ENCODE measurements at regions not wholly inside any gene's neighbourhood (a gene's known extent, or its start where the extent isn't known, plus 50 kb on each side); places are given as distances from the start of the nearest gene placed in this dataset.

GRCh38 chr9:120202856-120203654 is 376.9 kb downstream of the CDK5RAP2 start:
- Mint-ChIP-seq H3K4me3 (ENCODE audit: unreplicated experiment) (no peak overlapping the region), H3K27ac (ENCODE audit: unreplicated experiment) (no peak overlapping the region), H3K4me1 (ENCODE audit: low read depth, unreplicated experiment) (no peaks in the 10 kb centered on the region), H3K27me3 (ENCODE audit: insufficient read depth, unreplicated experiment) (no peaks in the 10 kb centered on the region), H3K36me3 (ENCODE audit: insufficient read depth, unreplicated experiment) (no peaks in the 10 kb centered on the region), H3K9me3 (ENCODE audit: unreplicated experiment) (no peaks in the 10 kb centered on the region)
- H3K4me1 ChIP-seq, result no peaks in the 10 kb centered on the region
- DNase-seq, result no peak
- TF ChIP-seq, protein P1, sequence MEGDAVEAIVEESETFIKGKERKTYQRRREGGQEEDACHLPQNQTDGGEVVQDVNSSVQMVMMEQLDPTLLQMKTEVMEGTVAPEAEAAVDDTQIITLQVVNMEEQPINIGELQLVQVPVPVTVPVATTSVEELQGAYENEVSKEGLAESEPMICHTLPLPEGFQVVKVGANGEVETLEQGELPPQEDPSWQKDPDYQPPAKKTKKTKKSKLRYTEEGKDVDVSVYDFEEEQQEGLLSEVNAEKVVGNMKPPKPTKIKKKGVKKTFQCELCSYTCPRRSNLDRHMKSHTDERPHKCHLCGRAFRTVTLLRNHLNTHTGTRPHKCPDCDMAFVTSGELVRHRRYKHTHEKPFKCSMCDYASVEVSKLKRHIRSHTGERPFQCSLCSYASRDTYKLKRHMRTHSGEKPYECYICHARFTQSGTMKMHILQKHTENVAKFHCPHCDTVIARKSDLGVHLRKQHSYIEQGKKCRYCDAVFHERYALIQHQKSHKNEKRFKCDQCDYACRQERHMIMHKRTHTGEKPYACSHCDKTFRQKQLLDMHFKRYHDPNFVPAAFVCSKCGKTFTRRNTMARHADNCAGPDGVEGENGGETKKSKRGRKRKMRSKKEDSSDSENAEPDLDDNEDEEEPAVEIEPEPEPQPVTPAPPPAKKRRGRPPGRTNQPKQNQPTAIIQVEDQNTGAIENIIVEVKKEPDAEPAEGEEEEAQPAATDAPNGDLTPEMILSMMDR (IDR thresholded peaks at IDR 0.05; ENCODE audit: insufficient read depth in 1 of 2, low read depth in 1 of 2, low read length in 1 of 2, severe bottlenecking in 1 of 2, unreplicated experiment in 1 of 2), result no peak
- H3K27me3 ChIP-seq (replicated peaks; ENCODE audit: control insufficient read depth, insufficient read depth, low read length), result no peaks in the 10 kb centered on the region
- POLR2A ChIA-PET, result no interaction called here
- no TSS peak for BruUV-seq (replicated peaks)
- H3K4me3 ChIP-seq (ENCODE audit: low read depth, low read length), result no peak overlapping the region
- intact Hi-C loops (cut with micrococcal nuclease; ENCODE audit: unreplicated experiment), result no loop called here
- CTCF ChIA-PET, result no interaction called here
- no peaks in the 10 kb centered on the region for H3K9me3 ChIP-seq
- H3K36me3 ChIP-seq (ENCODE audit: control insufficient read depth, insufficient read depth, low read length), result no peaks in the 10 kb centered on the region

DNA sequence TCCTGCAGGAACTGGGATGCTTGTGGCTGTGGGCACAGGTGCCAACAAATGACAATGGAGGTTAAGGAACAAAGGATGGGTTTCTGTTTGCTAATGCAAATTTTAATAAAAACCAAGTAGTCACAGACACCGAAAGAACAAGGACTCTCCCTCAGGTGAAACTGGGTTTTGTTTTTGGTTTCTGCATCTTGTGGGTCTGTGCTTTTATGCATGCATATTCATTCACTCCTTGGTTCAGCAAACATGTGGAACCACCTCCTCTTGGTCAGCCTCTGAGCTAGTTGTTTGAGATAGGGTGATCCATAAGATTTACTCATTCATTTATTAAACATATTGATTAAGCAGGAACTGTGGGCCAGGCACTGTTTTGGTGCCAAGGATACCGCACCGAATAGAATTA is 381.9 kb downstream of the CDK5RAP2 start:
- TF ChIP-seq, protein P1 (IDR thresholded peaks at IDR 0.05; ENCODE audit: insufficient read depth in 1 of 2, low read depth in 1 of 2, low read length in 1 of 2, severe bottlenecking in 1 of 2, unreplicated experiment in 1 of 2), result no peak
- Mint-ChIP-seq H3K4me3 (ENCODE audit: unreplicated experiment) (no peak overlapping the region), H3K36me3 (ENCODE audit: insufficient read depth, unreplicated experiment) (no peaks in the 10 kb centered on the region), H3K27me3 (ENCODE audit: insufficient read depth, unreplicated experiment) (peaks cover 3% of the 10 kb centered on the region), H3K4me1 (ENCODE audit: low read depth, unreplicated experiment) (no peaks in the 10 kb centered on the region), H3K9me3 (ENCODE audit: unreplicated experiment) (no peaks in the 10 kb centered on the region), H3K27ac (ENCODE audit: unreplicated experiment) (no peak overlapping the region)
- Histone ChIP-seq H3K27me3 (replicated peaks; ENCODE audit: control insufficient read depth, insufficient read depth, low read length) (no peaks in the 10 kb centered on the region), H3K36me3 (ENCODE audit: control insufficient read depth, insufficient read depth, low read length) (no peaks in the 10 kb centered on the region), H3K4me3 (ENCODE audit: low read depth, low read length) (no peak overlapping the region), H3K4me1 (no peaks in the 10 kb centered on the region), H3K9me3 (no peaks in the 10 kb centered on the region)
- intact Hi-C loops (cut with micrococcal nuclease; ENCODE audit: unreplicated experiment), result no loop called here
- ChIA-PET POLR2A (no interaction called here), CTCF (no interaction called here)
- BruUV-seq (replicated peaks), result no TSS peak
- DNase-seq, result no peak

DNA sequence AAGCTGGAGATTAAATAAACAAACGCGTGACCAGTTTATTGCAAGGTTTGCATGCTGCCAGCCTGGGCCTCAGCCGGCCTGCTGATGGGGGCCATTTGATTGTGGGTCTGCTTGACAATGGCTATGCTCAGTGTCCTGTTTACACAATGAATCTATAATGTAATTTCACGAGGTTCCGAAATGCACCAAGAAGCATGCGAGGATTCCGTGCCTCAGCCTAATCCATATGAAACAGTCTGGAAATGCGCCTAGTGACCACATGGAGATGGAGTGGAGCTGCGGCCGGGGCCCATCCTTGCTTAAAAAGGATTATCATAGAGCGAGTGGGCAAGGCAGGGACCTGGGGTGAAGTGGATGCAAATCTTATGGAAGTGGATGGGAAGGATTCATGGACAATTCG is 382.4 kb downstream of the CDK5RAP2 start:
- POLR2A ChIA-PET, result no interaction called here
- BruUV-seq (replicated peaks), result no TSS peak
- Histone ChIP-seq H3K27me3 (replicated peaks; ENCODE audit: control insufficient read depth, insufficient read depth, low read length) (no peaks in the 10 kb centered on the region), H3K9me3 (no peaks in the 10 kb centered on the region), H3K4me1 (no peaks in the 10 kb centered on the region), H3K4me3 (ENCODE audit: low read depth, low read length) (no peak overlapping the region), H3K36me3 (ENCODE audit: control insufficient read depth, insufficient read depth, low read length) (no peaks in the 10 kb centered on the region)
- intact Hi-C loops (cut with micrococcal nuclease; ENCODE audit: unreplicated experiment), result no loop called here
- Mint-ChIP-seq H3K27ac (ENCODE audit: unreplicated experiment) (no peak overlapping the region), H3K27me3 (ENCODE audit: insufficient read depth, unreplicated experiment) (peaks cover 3% of the 10 kb centered on the region), H3K4me1 (ENCODE audit: low read depth, unreplicated experiment) (no peaks in the 10 kb centered on the region), H3K9me3 (ENCODE audit: unreplicated experiment) (no peaks in the 10 kb centered on the region), H3K36me3 (ENCODE audit: insufficient read depth, unreplicated experiment) (no peaks in the 10 kb centered on the region), H3K4me3 (ENCODE audit: unreplicated experiment) (no peak overlapping the region)
- DNase-seq, result no peak
- CTCF ChIA-PET, result no interaction called here
- TF ChIP-seq, protein P1 (IDR thresholded peaks at IDR 0.05; ENCODE audit: insufficient read depth in 1 of 2, low read depth in 1 of 2, low read length in 1 of 2, severe bottlenecking in 1 of 2, unreplicated experiment in 1 of 2), result no peak
